ENCODE measurements at regions not wholly inside any gene's neighbourhood (a gene's known extent, or its start where the extent isn't known, plus 50 kb on each side); places are given as distances from the start of the nearest gene placed in this dataset.

DNA sequence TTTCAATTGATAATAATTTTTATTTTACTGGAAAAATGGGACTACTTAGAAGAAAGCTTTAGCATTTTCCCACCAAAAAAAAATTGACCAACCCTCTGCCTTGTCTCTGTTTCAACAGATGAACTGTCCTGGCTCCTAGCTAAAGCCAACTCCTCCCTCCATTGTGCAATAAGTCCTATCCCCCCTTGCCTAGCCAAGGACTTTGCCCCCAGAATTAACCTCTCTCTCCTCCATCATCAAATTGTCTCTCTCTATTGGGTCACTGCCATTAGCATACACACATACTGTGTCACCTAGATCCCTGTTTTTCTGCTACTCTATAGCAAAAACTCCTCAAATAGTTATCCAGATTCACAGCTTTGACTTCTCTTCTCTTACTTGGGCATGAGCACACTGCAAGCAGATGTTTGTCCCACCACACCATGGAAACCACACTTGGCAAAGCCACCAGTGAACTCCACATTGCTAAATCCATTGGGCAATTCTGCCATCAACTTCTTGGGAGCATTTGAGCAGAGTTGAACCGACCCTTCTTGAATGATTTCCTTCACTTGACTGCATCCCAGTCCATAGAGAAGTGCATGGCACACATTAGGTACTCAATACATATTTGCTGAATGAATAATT is 91.4 kb upstream of the NEBL start:
- DNase-seq, result no peak

DNA sequence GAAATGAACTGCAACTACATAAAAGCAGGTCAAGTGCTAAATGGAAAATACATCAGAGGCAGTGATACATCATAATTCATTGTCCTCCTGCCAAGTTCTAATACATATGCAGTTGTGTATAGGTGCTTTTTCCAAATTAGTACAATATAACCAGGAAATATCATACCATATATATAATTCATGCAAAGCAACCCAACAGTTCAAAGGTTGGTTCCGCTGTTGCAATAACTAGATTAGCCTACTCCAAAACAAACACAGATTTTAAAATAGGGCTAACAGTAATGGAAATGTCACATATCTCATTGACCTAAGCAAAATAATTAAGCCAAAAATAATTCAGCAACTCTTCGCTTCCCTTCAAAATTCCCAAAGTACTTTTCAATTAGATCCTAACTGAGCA is 88.9 kb upstream of the NEBL start:
- DNase-seq, result no peak

DNA sequence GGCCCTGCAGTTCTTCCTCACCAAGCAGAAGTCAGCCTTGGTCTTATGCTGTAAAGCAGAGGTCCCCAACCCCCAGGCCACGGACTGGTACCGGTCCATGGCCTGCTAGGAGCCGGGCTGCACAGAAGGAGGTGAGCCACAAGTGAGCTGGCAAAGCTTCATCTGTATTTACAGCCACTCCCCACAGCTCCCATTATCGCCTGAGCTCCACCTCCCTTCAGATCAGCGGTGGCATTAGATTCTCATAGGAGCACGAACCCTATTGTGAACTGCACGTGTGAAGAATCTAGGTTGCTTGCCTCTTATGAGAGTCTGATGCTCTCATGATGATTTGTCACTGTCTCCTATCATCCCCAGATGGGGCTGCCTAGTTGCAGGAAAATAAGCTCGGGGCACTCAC is 87.6 kb upstream of the NEBL start:
- DNase-seq, result no peak

DNA sequence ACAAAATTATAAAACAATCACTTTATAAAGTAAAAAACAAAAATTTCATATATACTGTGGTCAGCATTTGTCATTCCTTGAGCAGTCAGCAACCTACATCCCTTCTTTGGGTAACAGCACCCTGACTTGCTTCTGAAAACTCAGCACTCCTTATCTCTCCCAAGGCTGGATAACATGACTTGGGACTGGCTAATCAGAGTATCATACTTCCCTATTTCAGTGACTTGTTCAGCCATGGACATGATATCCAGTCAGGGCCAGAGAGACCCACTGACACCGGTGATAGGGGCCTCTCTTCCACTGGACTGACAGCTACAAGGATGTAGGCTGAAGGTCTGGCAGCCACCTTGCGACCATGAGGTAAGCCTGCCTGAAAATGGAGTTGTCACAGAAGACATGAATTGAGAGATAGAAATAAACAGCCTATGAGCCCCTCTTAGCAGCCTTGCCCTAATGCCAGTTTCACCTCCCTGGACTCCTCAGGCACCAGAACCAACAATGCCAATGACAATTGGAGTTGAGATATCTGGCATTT is 84.4 kb upstream of the NEBL start:
- DNase-seq, result no peak

DNA sequence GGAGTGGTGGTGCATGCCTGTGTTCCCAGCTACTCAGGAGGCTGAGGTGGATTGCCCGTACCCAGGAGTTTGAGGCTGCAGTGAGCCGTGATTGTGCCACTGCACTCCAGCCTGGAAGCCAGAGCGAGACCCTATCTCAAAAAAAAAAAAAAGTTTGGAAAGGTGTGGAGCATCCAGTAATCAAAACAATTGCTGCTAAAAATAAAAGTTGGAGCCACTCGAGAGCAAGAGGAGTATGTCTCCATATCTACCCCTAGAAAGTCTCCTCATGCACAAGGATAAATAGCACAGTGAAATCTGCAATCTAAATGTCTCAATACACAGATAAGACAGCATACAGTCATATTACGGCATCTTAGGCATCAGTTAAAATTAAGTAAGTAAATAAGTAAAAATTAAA is 81.5 kb upstream of the NEBL start:
- no peak for DNase-seq

DNA sequence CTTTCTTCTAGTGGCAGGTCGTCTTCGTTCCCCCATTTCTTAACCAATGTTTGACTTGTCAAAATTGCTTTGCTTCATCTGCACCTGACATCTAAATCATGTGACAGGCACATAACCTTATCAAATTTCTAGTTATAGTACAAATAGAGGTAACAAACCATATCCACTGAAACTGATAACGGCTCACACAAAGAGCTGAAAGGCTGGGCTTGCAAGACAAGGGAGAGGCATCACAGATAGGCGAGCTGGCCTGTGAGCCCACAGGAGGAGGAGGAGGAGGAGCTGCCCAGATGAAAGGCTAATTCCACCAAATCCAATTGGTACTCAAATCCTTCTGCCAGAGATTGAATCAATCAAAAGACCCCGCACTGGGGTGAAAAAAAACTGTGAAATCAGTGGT is 80.2 kb upstream of the NEBL start:
- no peak for DNase-seq

DNA sequence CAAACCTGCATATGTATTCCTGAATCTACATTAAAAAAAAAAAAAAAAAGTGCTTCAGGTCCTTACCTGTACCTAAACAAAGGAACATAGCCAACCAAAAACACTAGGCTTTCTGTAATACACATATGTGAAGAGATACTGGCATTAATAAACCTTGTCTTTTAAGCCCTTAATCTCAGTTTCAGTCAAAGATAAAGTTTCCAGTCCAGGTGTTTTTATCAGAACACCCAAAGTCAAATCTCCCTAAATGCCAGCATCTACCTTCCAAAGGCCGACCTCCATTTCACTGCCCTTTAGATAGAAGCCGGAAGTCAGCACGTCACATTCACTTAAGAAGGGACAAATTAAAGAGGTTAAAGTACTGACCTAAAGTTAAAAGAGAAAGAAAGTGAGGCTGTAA is 79.8 kb upstream of the NEBL start:
- no peak for DNase-seq

DNA sequence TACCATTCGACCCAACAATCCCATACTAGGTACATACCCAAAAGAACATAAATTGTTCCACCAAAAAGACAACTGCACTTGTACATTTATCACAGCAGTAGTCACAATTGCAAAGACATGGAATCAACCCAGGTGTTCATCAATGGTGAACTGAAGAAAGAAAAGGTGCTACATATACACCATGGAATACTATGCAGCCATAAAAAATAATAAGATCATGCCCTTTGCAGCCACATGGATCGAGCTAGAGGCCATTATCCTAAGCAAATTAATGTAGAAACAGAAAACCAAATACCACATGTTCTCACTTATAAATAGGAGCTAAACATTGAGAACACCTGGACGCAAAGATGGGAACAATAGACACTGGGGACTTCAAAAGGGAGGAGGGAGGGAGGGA is 79.3 kb upstream of the NEBL start:
- DNase-seq, result no peak

DNA sequence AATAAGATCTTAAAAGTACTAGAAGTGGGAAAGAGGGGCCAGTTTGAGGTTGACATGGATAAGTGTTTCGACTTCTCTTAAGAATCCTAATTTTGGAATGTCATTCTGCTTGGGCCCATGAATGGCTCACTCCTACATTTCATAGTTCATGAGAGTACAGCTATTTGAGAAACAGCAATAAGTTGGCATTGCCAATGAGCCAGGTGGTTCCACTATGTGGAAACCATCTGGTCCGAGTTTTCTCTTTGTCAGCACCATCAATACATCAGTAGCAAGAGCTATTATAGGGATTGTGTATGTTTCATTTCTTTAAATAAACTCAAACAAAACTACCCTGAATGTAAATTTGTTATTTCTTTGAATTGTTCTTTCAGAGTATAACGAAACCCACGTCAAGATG is 78.1 kb upstream of the NEBL start:
- DNase-seq, result no peak

DNA sequence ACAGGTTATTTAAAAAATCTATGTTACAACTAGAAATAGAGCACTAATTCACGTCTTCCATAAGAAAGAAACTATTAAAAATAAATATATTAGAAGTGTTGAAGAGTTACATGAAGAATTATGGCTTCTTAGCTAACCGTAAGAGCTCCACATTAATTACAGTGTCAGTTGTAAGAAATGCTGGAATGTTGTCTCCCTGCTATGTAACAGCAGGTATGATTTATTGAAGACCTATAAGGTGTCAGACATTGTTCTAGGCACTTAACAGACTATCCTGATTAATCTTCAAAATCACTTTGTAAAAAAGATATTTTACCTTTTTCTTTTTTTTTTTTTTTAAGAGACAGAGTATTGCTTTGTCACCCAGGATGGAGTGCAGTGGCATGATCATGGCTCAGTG is 75.8 kb upstream of the NEBL start:
- no peak for DNase-seq

DNA sequence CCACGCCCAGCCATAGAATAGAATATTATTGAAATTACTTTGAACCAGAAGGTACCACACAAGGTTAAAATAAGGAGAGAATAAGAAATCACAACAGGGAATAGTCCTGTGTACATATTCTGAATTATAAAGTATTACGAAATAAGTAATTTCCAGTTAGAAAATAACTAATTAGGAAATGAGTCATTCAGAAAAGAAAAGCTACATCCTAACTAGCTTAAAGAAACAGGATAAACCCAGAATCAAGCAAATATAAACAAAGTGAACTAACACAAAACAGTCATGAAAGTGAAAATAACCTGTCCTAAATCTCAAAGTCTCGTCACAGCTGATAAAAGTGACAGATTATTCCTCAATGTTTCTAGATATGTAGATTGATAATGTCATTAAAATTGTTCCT is 74.8 kb upstream of the NEBL start:
- no peak for DNase-seq

DNA sequence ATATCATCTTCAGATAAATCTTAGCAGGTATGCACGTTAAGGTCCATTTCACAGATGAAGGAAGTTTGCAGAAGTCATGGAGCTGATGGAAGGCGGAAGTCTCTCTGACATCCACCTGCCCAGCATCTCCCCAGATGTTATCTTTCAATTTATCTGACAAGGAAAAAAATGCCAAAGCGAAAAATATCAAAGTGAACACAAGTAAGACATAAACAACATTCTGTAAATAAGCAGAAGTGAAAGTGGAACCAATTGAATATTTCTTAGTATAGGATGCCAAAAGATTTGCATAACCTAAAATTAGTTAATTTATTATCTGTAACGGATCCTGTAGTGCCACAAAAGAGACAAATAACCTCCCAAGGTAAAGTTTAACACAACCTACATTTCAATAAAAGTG is 73.6 kb upstream of the NEBL start:
- no peak for DNase-seq

DNA sequence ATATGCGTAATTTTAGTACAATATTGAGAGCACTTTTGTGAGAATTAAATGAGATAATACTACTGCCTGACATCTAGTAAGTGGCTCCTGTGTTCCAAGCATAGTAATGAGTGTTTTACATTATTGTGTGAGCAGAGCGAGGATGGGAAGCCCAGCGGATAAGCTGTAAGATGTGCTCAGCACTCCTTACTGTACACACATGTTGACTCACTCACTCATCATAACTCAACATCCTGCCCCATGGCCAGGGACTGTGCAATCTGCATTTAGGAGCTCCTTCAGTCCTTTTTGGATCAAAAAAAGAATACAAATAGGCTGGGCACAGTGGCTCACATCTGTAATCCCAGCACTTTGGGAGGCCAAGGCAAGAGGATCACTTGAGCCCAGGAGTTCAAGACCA is 72.9 kb upstream of the NEBL start:
- no peak for DNase-seq

DNA sequence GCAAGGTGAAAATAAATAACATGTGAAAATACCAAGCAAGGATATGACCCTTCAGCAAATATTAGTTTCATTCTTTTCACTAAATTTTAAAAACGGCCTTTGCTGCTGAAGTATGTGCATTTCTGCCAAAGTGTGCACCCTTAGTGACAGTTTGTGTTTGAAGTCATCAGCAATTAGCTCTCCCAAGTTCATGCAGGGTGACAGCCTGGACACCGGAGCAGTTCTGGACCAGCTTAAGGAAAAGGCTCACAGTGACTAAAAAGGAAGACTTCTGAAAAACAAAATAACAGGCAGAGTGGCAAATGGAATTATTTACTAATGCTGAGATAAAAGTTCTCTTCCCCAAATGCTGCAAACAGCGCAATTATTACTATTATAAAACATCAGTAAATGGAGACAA is 69.3 kb upstream of the NEBL start:
- no peak for DNase-seq

DNA sequence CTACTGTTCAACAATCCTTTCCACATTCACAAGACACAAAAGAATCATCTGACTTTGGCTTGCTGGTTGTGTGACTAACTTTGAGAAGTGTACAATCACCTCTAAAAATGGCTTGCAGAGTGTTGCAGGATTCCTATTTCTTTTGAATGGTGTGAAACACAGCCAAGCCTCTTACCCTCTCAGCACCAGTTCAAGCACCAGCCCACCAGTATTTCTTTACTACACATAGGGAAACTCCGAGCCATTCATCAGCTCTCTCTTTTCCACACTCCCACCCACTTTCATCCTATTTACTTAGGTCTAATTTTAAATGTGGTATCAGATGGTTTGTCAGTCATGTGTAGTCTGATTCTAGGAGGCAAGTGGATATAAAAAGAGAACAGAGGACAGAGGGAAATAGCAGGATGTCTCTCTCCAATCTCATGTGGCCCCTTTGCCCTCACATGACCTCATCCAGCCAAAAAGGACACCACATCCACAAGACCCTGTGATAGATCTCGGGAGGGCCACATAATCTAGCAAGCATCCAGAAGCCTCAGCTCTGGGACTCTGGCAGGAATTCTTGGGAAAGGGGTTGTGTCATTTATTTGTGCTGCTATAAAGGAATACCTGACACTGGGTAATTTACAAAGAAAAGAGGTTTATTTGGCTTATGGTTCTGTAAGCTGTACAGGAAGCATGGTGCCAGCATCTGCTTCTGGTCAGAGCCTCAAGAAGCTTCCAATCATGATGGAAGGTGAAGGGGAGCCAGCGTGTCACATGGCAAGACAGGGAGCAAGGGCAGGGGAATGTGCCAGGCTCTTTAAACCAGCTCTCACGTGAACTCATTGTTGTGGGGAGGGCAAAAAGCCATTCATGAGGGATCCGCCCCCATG is 66.8 kb upstream of the NEBL start:
- DNase-seq, result no peak

DNA sequence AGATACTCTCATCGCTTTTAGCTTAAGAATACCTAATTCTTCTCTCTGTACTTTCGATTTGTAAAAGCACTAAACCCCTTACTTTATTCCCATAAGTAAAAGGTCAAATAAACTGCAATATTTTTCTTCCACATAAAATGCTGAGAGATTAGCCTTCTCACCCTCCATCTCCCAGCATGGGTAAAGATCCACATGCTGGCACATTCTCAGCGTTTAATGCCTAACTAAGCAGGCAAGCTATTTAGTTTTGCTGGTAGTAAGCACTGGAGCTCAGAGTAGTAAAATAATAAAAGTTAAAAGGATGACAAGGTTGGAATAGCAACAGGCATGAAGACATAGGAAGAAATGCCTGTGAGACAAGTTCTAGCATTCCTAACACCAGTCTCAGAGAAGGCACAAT is 65.9 kb upstream of the NEBL start:
- DNase-seq, result no peak

DNA sequence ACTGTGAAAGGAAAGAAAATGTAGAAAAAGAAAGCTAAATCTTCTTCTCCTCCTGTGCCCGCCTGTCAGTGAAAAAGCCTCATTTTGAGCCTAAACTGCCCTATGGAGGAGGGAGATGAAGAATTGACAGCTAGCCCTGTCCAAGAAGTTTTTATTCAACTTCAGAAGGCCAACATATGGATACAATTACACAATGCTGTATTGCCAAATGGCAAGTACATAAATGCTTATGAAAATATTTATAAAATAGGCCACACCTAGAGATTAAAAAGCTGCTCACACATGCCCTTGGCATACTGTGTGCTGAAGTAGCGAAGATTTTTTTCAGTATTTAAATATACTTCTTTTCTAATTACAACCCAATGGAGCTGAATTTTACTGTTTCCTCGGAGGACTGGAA is 65.1 kb upstream of the NEBL start:
- DNase-seq, result no peak

DNA sequence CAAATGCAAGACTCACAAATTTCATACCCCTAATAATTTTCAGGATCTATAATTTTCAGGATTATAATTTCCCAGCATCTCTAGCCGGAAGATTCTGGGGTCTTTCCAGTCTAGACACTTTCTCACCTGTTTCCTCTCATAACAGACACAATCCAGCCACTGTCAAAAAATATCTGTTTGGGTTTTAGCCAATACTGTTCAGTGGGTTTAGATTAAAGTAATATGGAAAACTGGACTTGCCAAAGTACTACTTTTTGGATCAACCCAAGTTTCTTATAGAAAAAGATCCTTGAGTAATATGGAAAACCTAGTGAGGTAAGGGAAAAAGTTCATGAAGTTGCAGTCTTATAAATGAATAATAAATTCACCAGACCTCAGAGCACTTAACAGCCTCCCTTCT is 62.1 kb upstream of the NEBL start:
- no peak for DNase-seq

DNA sequence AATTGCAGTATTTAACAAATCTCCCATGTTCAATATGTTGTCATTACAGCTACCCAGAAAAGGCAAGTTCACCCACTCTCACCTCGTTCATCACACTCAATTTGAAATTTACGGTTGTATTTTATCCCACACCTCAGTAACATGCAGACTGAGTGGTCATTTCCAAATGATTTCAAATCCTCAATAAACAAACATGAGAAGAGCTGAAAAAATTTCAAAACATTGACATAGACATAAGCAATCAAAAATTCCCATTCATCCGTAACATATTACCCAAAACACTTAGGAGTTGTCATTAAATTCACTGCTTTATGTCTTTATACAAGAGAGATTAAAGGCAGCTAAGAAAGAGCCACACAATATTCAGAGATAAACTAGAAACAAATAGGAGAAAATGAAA is 61.7 kb upstream of the NEBL start:
- DNase-seq, result no peak

DNA sequence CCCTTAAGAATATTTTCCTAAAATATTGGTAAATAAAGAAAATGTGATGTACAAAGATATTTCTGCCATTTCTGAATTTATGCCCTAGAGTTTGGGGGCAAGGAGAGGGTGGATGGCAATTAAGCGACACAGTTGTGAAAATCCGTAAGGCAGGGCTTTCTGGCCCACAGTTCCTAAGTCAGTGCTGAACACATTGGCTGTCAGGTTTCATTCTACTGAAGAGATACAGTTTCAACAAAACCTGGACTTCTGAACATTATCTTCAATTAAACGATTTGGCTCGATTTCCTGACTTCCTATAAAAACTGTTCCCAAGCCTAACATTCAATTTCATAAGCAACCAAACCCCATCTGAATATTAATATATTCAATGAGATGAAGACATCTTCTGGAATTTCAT is 61.1 kb upstream of the NEBL start:
- DNase-seq, result no peak

DNA sequence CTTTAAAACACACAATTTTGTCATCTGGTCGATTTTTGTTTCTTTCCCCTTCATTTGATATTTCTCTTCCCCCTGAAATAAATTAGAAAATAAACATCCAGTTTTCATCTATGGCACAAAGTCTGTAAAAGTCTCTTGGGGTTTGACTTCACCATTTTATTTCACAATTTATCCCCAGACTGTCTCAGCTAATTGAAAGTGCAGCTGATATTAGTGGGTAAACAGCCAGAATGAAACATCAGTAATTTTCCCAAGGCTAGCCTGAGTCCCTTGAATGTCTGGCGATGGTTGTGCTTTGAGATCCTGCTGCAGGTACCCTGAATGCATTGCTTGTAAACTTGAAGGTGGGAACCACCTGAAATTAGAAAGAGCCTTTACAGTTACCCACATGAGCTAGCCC is 60.6 kb upstream of the NEBL start:
- DNase-seq, result no peak

DNA sequence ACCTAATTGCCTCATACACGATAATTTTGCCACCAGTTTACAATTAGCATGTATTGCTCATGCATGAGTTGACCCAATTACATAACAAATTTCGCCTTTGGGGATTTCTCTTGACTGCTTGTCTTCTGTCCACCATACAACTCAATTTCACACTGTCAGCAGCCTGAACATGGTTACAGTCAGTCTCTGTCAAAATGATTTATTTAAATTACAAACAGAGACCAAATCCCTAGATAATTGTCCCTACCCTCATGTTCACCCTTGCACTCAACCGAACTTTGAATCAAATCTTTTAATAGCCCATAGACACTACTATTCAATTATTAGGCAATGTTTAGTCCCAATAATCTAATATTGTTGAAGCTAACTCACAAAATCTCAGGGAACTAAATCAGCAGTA is 59.7 kb upstream of the NEBL start:
- DNase-seq, result no peak

DNA sequence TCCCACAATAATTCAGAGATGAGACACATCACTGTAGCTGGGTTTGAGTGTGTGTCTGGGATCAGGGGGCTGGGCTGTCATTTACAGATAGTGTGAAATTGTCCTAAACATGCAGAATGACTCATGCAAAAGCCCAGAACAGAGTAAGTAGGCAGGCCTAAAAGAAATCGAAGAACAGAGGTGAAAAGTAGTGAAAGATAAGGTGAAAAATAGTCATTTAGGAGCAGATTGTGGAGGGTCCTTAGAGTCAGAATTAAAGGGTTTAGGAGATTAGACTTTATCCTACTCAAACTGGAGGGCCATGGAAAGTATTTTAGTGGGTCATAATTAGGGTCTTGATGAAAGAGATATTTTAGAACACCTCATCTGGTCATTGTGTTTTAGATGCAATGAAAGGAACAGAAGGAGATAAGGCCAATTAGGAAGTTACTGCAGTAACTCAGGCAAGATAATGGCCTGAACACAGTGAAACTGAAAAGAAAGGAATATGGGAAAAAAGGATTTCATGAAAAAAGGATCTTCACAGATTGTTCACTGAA is 58.3 kb upstream of the NEBL start:
- DNase-seq, result no peak

Data from nucleus accumbens (tissue), 56 donors.